GM21447 (cell line): ENCODE measurements at regions not wholly inside any gene's neighbourhood (a gene's known extent, or its start where the extent isn't known, plus 50 kb on each side); places are given as distances from the start of the nearest gene placed in this dataset.

Experiments used
- ATAC-seq: cut with Tn5 transposase; IDR thresholded peaks from one replicate; pipeline ENCODE4 v1.9.1; 2021; ENCODE audit not compliant: unreplicated experiment

DNA sequence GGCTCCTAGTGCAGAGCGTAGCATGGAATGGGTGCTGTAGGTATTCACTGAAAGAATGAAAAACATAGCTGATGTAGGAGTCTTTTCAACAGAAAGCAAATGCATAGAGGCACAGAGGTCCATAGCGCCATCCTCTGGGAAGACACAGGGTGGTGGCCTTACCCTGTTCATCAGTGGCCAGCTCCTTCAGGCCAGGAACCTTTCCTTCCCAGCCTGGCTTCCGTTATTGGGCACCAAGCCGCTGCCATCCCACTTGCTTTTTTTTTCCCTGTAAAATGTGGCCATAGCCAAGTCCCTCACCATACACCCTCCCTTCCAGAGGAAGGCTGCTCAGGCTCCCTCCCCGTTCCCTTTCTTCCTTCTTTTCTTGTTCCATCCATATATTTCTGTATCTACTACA, 118.1 kb downstream of the ZNF621 start:
- no peak for ATAC-seq

DNA sequence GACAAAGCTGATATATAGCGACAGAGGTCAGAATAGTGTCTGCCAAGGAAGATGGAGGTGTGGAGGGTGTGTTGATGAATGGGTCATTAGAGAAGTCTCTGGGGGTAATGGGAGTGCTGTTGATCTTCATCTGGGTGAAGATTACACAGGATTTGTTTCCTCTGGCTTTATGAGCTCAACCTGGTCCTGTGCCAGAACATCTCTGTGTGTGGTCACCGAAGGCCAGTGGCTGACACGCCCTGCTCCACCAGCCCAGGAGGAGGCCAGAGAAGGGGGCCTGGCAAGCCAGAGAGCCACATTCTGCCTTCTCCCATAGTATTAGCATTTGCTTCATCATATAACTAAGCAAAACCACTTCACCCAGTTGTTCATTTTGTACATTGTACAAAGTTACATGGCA, 121.1 kb downstream of the ZNF621 start:
- ATAC-seq = no peak

DNA sequence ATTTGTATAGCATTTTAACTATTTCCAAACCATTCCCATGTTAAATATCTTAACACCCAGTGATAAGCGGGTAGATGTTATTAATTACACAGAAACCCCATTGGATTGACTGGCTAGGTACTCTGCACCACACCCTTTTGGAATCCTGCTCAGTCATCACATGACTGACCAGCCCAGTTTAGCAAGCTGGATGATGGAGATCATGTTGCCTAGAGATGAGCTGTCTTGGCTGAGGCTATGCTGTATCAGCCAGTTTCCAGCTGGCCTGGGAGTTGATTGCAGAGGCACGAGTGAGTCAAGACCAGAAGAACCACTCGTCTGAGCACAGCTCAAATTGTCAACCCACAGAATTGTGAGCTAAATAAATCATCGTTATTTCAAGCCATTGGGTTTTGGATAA, 124.6 kb downstream of the ZNF621 start:
- ATAC-seq = no peak

DNA sequence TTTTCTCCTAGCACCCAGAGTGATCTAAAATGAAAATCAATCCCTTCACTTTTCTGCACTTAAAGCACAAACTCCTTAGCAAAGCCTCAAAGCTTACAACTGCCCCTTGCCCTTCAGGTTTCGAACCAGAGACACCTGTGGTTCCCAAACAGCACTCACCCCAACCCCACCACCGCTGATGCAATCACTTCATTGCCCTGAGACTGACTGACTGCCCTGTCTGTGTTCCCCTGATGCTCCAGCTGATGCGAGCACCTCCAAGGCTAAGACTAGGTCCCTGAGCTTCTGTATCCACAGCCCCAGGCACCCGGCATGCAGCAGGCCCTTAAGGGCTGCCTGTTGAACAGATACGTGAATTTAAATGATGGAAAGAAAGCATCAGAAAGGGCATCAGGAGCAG, 127.3 kb downstream of the ZNF621 start:
- no peak for ATAC-seq

DNA sequence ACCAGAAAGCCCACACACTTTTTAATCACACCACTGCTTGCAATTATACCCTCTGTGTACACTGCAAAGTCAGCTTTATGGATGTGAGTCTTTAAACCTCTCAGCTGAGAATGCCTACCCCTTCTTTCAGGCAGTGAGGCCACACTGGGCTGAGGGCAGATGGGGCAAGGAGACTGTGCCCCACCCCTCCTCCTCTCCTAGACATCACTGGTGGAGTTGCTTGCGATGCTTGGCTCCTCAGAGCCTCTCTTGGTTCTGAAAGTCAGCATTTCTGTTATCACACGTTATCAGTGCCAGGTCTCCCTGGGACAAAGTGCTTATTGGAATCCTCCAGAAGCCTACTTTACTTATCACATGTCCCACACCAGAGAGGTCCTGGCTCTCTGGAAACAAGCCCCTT, 128.2 kb downstream of the ZNF621 start:
- ATAC-seq = no peak

DNA sequence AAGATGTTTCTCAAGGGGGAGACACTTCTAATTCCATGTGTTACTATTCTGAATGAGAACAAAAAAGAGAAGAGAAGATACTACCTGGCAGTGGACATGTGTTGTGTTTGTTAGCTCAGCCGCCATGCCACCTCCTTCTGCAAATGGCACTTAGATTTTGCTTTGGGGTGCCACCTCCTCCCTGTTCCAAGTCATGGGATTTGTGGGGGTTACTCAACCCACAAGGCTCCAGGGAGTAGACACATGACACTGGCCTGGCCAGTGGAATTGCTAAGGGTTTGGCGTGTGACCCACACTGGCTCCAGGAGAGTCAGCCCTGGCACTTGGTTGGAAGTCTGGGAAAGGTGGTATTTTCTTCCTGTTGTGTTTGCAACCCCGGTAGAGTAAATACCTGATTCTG, 129.1 kb downstream of the ZNF621 start:
- no peak for ATAC-seq

DNA sequence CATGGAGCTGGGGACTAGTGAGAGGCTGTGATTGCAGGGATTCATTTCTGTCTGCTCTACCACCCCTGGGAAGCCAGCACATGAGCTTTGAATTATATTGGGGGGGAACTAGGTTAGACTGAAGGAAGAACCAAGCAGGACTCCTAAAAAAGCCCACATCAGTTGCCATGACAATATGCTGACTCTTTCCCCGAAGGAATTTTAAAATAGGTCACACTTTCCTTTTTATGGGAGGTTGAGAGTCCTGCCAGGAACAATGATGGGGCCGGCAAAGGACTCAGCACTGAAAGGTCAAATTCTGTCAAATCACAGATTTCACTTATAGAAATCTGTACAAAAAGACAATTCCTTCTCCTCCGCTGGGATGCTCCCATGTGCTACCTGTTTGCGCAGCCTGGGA, 130.8 kb downstream of the ZNF621 start:
- ATAC-seq = no peak

DNA sequence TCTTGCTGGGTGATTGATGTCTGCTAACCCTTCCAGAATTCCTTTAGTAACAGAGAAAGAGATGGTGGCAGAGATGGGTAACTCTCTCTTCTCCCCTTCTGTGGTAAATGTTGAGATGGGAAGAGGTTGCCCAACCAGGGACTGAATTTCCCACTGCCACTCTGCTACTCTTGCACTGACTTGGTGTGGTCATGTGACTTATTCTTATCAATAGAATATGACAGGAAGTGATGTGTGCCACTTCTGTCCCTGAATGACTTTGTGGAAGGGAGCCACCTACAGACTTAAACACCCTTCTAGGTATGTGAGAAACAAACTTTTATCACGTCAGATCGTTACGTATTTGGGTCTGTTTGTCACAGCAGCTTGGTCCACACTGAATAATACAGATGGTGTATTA, 132.9 kb downstream of the ZNF621 start:
- no peak for ATAC-seq

DNA sequence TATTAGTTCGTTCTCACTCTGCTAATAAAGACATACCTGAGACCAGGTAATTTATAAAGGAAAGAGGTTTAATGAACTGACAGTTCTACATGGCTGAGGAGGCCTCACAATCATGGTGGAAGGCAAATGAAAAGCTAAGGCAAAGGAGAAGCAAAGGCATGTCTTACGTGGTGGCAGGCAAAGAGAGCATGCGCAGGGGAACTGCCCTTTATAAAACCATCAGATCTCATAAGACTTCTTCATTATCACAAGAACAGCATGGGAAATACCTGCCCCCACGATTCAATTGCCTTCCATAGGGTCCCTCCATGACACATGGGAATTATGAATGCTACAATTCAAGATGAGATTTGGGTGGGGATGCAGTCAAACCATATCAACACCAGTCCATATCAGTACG, 133.5 kb downstream of the ZNF621 start:
- ATAC-seq = no peak

DNA sequence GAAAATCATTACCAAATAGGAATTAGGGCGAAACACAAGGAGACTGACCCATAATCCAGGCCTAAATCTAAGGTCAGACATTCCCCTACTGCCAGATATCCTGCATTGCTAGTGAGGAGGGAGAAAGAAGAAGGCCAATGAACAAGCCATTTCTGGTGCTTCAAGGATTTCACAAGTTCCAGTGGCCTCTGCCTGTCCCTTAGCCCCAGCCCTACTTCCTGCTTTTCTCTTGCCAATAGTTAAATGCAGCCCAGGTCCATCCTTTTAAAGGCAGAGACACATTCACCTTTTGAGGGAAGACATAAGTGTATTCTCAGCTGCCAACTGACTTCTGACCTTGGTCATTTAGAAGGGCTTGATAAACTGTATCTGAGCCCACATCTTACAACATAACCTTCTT, 135.8 kb downstream of the ZNF621 start:
- no peak for ATAC-seq

DNA sequence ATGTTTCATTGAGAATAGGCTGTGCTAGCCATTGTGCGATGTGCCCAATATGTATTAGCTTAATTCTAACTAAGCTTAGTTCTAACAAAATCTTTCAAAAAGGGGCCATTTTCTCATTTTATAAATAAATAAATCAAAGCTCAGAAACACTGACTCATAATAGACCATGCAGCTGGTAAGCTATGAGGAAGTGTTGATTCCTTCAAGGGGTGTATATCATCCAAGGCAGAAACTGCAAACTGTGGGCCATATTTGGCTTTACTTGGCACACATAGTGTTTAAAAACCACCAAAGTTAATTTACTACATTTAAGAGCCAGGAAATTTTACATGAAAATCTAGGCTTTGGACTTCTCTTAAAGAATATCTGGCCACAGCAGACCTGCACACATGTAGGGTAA, 136.5 kb downstream of the ZNF621 start:
- ATAC-seq = no peak

DNA sequence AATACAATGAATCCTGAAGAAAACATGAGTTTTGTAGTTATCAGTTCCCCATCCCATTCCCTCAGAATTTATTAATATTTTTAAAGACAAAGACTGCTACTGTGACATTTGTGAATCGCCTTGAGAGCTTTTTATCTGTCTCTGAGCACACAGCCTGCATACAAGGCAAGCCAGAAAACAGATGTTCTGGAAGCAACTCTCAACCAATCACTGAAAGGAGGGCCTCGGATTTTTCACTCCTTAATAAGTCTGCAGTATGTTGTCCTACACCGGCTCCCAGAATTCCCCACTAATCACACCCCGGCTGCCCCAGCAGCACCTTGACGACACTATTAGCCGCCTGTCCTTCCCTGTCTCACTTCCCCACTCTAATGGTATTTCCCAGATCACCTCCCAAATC, 138.5 kb downstream of the ZNF621 start:
- ATAC-seq = no peak

DNA sequence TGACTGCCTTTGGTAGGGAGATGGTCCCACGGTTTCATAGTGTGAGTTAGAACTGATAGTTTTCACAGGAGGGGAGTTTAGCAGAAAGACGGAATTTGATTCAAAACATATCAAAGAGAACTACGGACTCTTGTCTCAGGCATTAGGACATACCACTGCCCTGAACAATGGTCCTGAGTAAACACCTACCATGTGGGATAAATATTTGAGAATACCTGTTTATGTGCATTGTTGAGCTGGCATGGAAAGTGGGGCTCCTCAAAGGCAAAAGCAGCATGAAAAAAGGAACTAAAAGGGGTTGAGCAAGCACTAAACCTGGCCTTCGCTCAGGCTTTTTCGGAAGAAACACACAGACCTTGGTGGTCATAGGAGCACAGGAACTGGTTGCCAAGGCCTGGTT, 144.4 kb downstream of the ZNF621 start:
- no peak for ATAC-seq

DNA sequence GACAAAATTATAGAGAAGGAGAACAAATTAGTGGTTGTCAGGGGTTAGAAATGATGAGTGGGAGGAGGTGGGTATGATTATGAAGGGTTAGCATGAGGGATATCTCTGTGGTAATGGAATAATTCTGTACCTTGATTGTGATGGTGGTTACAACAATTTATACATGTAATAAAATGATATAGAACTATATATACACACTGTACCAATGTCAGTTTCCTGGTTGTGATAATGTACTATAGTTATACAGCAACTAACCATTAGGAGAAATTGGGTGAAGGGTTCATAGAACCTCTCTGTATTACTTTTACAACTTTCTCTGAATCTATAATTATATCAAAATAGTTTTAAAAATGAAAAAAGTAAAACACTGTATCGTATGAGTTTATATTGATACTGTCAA, 148.1 kb downstream of the ZNF621 start:
- no peak for ATAC-seq

DNA sequence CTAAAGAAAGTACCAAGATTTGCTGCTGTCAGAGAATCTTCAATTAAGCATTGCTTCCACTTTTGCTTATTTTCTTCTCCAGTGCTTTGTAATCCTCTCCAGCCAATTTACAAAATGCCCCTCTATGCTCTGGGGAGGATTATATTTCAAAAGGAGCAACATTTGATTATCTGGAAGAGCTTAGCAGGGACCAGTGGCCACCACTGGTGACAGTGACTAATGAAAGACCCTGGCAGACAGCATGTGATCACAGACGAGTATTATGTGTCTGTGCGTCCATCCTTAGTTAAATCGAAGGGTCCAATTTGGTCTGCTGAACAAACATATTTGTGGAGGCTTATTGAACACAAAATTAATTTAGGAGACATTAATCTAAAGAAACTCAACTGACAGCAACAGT, 152.6 kb downstream of the ZNF621 start:
- no peak for ATAC-seq

DNA sequence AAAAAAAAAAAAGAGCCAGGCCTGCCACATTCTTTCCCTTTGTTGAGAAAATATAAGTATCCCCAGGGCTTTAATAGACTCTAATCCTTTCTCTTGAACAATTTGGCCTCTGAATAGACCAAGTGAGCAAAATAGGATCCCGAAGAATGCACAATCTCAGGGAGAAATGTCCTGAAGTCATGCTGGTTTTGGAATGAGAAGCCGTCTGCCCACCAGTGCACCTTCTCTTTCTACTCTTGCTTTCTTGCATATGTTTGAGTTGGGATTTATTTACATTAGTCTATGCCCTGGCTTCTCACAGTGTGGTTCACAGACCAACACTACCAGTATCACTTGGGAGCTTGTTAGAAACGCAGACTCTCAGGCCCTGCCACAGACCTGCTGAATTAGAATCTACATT, 153.0 kb downstream of the ZNF621 start:
- no peak for ATAC-seq

DNA sequence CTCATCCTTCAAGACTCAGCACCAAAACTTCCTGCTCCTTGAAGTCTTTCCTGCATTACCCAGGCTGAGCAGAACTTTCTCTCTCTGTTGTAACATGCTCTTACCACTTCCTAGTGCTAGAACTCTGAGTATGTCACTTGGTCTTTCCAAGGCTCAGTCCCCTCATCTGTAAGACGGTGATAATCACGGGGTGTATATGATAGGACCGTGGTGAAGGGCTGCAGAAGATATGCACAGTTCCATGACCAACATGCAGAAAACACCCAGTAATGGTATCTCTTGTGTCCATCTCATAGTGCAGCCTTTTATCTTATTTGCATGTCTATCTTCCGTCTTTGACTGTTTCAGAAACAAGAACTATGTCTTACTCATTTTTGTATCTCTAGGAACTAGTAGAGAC, 154.5 kb downstream of the ZNF621 start:
- no peak for ATAC-seq

DNA sequence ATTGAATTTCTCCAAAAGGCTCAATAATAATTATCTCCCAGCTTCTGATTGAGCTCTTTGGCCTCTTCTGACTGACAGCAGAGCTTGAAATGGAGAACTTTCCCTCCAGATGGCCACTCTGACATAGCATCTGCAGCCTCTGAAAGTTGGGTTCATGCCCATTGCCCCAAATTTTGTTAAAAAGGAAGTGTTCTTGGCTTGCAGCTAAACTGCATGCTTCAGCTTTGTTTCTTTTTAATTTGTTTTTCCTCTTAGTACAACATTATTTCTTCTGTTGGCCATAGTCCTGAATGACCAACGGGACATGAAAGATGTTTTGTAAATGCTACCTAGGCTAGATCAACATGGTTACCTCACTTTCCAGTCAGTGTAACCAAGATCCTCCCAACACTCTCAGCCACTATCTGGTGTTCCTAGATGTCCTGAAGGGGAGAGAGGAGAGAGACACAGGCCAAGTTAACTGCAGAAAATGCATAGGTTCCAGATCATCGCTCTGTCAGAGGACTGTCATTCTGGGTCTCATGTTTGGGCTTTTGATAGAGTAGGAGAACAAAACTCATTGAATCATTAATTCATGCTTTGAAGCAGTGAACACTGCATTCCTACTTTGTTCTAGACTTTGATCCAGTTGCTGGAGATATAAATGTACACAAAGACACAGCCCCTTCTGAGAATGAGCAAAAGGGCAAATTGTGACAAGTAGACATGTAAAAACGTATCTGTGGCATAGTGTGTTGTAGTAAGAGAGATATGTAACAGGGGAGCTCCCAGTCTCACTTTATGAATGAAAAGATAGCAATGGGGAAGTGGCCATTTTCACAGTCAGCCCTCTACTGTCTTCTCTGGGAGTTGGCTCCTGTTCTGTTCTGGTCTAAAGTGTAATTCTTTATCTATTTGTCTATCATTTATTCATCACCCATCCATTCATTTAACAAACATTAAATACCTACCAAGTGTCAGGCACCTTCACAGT, 156.2 kb downstream of the ZNF621 start:
- ATAC-seq = no peak

DNA sequence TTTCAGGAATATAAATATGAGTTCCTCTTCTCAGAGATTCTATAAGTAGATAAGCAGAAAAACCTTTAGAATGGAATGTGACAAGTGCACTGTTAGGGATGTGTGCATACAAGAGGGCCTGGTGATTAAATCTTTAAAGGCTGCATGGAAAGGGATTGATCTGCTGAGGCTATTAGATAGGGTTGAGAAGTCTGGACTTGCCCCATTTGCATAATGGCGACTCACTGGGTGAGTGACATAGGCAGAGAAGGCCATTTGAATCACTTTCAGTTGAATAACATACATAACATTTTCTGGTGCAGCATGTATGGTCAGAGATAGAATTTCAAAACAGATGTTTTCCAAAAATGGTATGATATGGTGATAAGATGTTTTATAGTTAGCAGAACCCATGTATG, 156.9 kb downstream of the ZNF621 start:
- no peak for ATAC-seq

DNA sequence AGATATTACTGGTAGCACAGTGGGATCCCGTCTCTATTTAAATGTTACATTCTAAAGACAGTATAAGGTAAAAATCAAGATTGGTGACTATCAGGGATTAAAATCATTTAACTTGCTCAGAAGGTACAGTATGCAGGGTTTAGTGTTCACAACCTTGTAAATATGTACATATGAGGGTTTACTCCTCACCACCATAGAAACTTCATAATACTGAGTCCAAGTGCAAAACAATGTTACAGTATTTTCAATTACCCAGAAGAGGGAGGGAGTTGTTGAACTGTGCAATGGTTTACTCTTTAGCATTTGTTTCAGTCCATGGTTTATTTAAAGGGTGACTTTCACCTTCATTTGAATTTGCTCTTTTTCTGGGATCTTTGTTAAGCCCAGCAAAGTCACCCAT, 165.1 kb downstream of the ZNF621 start:
- no peak for ATAC-seq

DNA sequence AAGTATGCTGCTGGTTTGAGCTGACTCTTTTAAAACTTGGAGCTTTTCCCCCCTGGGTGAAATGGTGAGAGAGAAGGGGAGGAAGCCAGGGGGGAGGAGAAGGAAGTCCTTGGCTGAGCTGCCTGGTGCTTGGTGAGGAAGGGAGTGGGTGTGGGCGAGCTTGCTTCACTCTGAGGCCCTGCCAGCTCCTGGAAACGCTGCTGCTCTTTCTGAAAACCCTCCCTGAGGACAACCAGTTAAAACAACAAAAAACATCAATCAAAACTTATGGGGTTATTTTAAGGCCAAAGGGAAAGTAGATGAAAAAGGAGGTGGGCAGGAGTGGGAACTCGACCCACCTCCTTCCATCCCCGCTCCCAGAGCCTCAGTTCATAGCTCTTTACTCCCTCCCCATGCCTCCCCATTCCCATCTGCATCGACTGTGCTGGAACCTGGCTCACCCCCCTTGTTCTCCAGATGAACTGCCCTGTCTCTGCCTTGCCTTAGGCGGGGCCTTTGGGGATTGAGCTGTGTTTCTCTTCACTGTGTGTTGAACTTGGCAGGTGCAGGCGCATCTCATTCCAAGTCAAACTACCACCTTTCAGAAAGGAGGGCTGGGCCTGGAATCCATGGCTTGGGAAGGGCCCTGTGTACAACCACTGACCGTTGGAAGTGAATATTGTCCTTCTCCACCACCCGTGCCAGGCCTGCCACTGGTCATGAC, 166.1 kb downstream of the ZNF621 start:
- ATAC-seq = no peak

DNA sequence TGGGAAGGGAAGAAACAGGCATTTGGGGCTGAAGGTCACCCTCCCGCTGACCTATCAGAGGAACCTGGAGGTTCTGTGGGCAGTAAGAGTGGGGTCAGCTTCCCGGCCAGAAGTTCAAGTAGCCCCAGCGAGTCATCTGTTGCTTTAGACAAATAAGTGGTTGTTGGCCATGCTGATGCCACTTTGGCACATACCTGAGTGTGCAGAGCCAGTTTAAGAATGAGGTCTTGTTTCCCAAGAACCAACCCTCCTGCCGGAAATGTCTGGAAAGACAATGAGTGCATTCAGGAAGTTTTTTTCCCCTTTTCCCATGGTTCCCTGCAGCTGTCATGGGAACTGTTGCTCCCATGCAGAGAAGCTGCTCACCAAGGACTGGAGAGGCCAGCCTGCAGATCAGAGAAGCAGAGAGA, 166.7 kb downstream of the ZNF621 start:
- ATAC-seq = no peak
